ENCODE measurements at regions not wholly inside any gene's neighbourhood (a gene's known extent, or its start where the extent isn't known, plus 50 kb on each side); places are given as distances from the start of the nearest gene placed in this dataset.

GRCh38 chr5:18010053-18010452 is 375.8 kb downstream of the TAF11L14 start:
- no peak for ATAC-seq
- Histone ChIP-seq H3K4me3 (no peak overlapping the region), H3K27me3 (no peaks in the 10 kb centered on the region), H3K27ac (no peak overlapping the region), H3K9me3 (no peaks in the 10 kb centered on the region), H3K36me3 (no peaks in the 10 kb centered on the region), H3K4me1 (no peaks in the 10 kb centered on the region)
- TF ChIP-seq CTCF (IDR thresholded peaks at IDR 0.05) = no peak
- WGBS, 2 donors = 37 to 44% methylated on average over 2 of the region's 2 CpGs
- no peak for DNase-seq
- intact Hi-C loops (cut with DNase I) = no loop called here
- no peak for FAIRE-seq

GRCh38 chr5:18018472-18018871 is 384.2 kb downstream of the TAF11L14 start:
- DNase-seq = no peak
- H3K27ac ChIP-seq = no peak overlapping the region
- no peaks in the 10 kb centered on the region for H3K36me3 ChIP-seq
- no peaks in the 10 kb centered on the region for H3K27me3 ChIP-seq
- WGBS, 2 donors = 18 to 29% methylated on average over 2 of the region's 2 CpGs
- FAIRE-seq = no peak
- TF ChIP-seq CTCF (IDR thresholded peaks at IDR 0.05) = no peak
- H3K4me1 ChIP-seq = no peaks in the 10 kb centered on the region
- no peak for ATAC-seq
- no peaks in the 10 kb centered on the region for H3K9me3 ChIP-seq
- intact Hi-C loops (cut with DNase I) = no loop called here
- H3K4me3 ChIP-seq = no peak overlapping the region

- no peak for ATAC-seq
- no peak for DNase-seq
- Histone ChIP-seq H3K4me1 (no peaks in the 10 kb centered on the region), H3K27ac (no peak overlapping the region), H3K4me3 (no peak overlapping the region), H3K27me3 (no peaks in the 10 kb centered on the region), H3K9me3 (no peaks in the 10 kb centered on the region), H3K36me3 (no peaks in the 10 kb centered on the region)
- no peak for FAIRE-seq
- 53 to 57% methylated on average over 2 of the region's 2 CpGs for WGBS, 2 donors
- intact Hi-C loops (cut with DNase I) = no loop called here
- no peak for TF ChIP-seq CTCF (IDR thresholded peaks at IDR 0.05)
Measured at GRCh38 chr5:18023275-18023674, 389.0 kb downstream of the TAF11L14 start.

GRCh38 chr5:18023986-18024385 is 389.7 kb downstream of the TAF11L14 start:
- FAIRE-seq = no peak
- 47 to 76% methylated on average over 2 of the region's 2 CpGs for WGBS, 2 donors
- Histone ChIP-seq H3K27ac (no peak overlapping the region), H3K36me3 (no peaks in the 10 kb centered on the region), H3K4me3 (no peak overlapping the region), H3K4me1 (no peaks in the 10 kb centered on the region), H3K9me3 (no peaks in the 10 kb centered on the region), H3K27me3 (no peaks in the 10 kb centered on the region)
- DNase-seq = no peak
- TF ChIP-seq CTCF (IDR thresholded peaks at IDR 0.05) = no peak
- intact Hi-C loops (cut with DNase I) = no loop called here
- ATAC-seq = no peak

GRCh38 chr5:18024542-18024941 is 390.3 kb downstream of the TAF11L14 start:
- Histone ChIP-seq H3K27me3 (no peaks in the 10 kb centered on the region), H3K4me1 (no peaks in the 10 kb centered on the region), H3K36me3 (no peaks in the 10 kb centered on the region), H3K4me3 (no peak overlapping the region), H3K9me3 (no peaks in the 10 kb centered on the region), H3K27ac (no peak overlapping the region)
- WGBS, 2 donors = 54 to 66% methylated on average over 2 of the region's 2 CpGs
- intact Hi-C loops (cut with DNase I) = no loop called here
- no peak for FAIRE-seq
- DNase-seq = no peak
- TF ChIP-seq CTCF (IDR thresholded peaks at IDR 0.05) = no peak
- ATAC-seq = no peak
